GM23338 (cell line): ENCODE measurements at regions not wholly inside any gene's neighbourhood (a gene's known extent, or its start where the extent isn't known, plus 50 kb on each side); places are given as distances from the start of the nearest gene placed in this dataset.

Source experiments
- ATAC-seq: fragments of 200-7000 bp; cut with Tn5 transposase; 3 replicates; pipeline ENCODE4 v1.9.1; 2020
- DNase-seq: peaks from one replicate; pipeline ENCODE4 v3.0.0-alpha.2; 2015; ENCODE audit warnings: low spot score
- H2AFZ ChIP-seq: fragments of 200-600 bp; sonication (generic); 2 replicates; pipeline ENCODE4 v1.8.0; 2016; ENCODE audit warnings: antibody characterized with exemption, mild to moderate bottlenecking, moderate library complexity
- H3F3A ChIP-seq: fragments of 200-600 bp; sonication (generic); replicated peaks from 2 replicates; pipeline ENCODE4 v1.8.0; 2017; ENCODE audit warnings: antibody characterized with exemption, mixed run types, low read depth
- H3K27ac ChIP-seq: fragments of 200-600 bp; sonication (generic); 2 replicates; pipeline ENCODE4 v1.6.1; 2016; ENCODE audit warnings: low read depth
- H3K27me3 ChIP-seq: fragments of 200-600 bp; sonication (generic); 2 replicates; pipeline ENCODE4 v1.8.0; 2016; ENCODE audit warnings: mild to moderate bottlenecking, mixed run types, moderate library complexity; ENCODE audit not compliant: insufficient read depth
- H3K36me3 ChIP-seq: fragments of 200-600 bp; sonication (generic); 2 replicates; pipeline ENCODE4 v1.8.0; 2016; ENCODE audit warnings: mild to moderate bottlenecking; ENCODE audit not compliant: insufficient read depth
- H3K4me1 ChIP-seq: fragments of 200-600 bp; sonication (generic); 2 replicates; pipeline ENCODE4 v1.8.0; 2016; ENCODE audit warnings: mild to moderate bottlenecking, moderate library complexity; ENCODE audit not compliant: insufficient read depth
- H3K4me2 ChIP-seq: fragments of 200-600 bp; sonication (generic); 2 replicates; pipeline ENCODE4 v1.7.1; 2017; ENCODE audit warnings: mixed run types
- H3K4me3 ChIP-seq: fragments of 200-600 bp; sonication (generic); 2 replicates; pipeline ENCODE4 v1.6.1; 2016; ENCODE audit warnings: mixed run types
- H3K79me2 ChIP-seq: fragments of 200-600 bp; sonication (generic); replicated peaks from 2 replicates; pipeline ENCODE4 v1.8.0; 2017; ENCODE audit warnings: mild to moderate bottlenecking; ENCODE audit not compliant: insufficient read depth
- H3K9me2 ChIP-seq: fragments of 200-600 bp; sonication (generic); 2 replicates; pipeline ENCODE4 v1.8.0; 2017; ENCODE audit not compliant: insufficient read depth
- H4K20me1 ChIP-seq: fragments of 200-600 bp; sonication (generic); replicated peaks from 2 replicates; pipeline ENCODE4 v1.8.0; 2017; ENCODE audit warnings: mild to moderate bottlenecking; ENCODE audit not compliant: insufficient read depth
- H3K27ac Mint-ChIP-seq: 2 replicates; pipeline ENCODE4 v1.8.0; 2020; ENCODE audit warnings: inconsistent platforms, mild to moderate bottlenecking, moderate library complexity, mixed read lengths
- H3K27me3 Mint-ChIP-seq: 3 replicates; pipeline ENCODE4 v1.8.0; 2022; ENCODE audit warnings: low read depth, mild to moderate bottlenecking, moderate library complexity, mixed read lengths, inconsistent platforms; ENCODE audit not compliant: insufficient read depth, poor library complexity
- H3K36me3 Mint-ChIP-seq: 3 replicates; pipeline ENCODE4 v1.8.0; 2021; ENCODE audit warnings: low read depth, mild to moderate bottlenecking, inconsistent platforms, moderate library complexity, mixed read lengths
- H3K4me1 Mint-ChIP-seq: 3 replicates; pipeline ENCODE4 v1.8.0; 2020; ENCODE audit warnings: mild to moderate bottlenecking, inconsistent platforms, mixed read lengths
- H3K4me3 Mint-ChIP-seq: 3 replicates; pipeline ENCODE4 v1.8.0; 2021; ENCODE audit warnings: moderate library complexity, mild to moderate bottlenecking, inconsistent platforms, mixed read lengths
- H3K9me3 Mint-ChIP-seq: 3 replicates; pipeline ENCODE4 v1.8.0; 2020; ENCODE audit warnings: moderate library complexity, mild to moderate bottlenecking, inconsistent platforms, mixed read lengths
- CREB1 ChIP-seq: fragments of 250-450 bp; sonication (Bioruptor Pico); IDR thresholded peaks from 2 replicates; pipeline ENCODE4 v1.5.0; 2020; ENCODE audit warnings: low read depth, mild to moderate bottlenecking, moderate library complexity
- EZH2 ChIP-seq: fragments of 200-600 bp; sonication (generic); IDR thresholded peaks from one replicate; pipeline ENCODE4 v1.8.0; 2017; ENCODE audit warnings: antibody characterized with exemption, mild to moderate bottlenecking, low read depth; ENCODE audit not compliant: unreplicated experiment
- EZH2phosphoT487 ChIP-seq: fragments of 200-600 bp; sonication (generic); IDR thresholded peaks from one replicate; pipeline ENCODE4 v1.8.1; 2018; ENCODE audit warnings: antibody characterized with exemption; ENCODE audit not compliant: unreplicated experiment
- JUNB ChIP-seq: IDR thresholded peaks from one replicate; pipeline ENCODE4 v1.6.1; 2016; ENCODE audit warnings: antibody characterized with exemption; ENCODE audit not compliant: unreplicated experiment
- NANOG ChIP-seq: IDR thresholded peaks from 2 replicates; pipeline ENCODE4 v1.6.1; 2016; ENCODE audit warnings: antibody characterized with exemption, borderline replicate concordance
- POLR2AphosphoS5 ChIP-seq: IDR thresholded peaks from 2 replicates; pipeline ENCODE4 v1.6.1; 2016; ENCODE audit warnings: antibody characterized with exemption, low read depth
- STAT1 ChIP-seq: IDR thresholded peaks from one replicate; pipeline ENCODE4 v1.6.1; 2016; ENCODE audit warnings: antibody characterized with exemption; ENCODE audit not compliant: unreplicated experiment
- ZNF114 ChIP-seq: fragments of 250-450 bp; sonication (Bioruptor Pico); IDR thresholded peaks from 2 replicates; pipeline ENCODE4 v1.5.0; 2020; ENCODE audit warnings: mild to moderate bottlenecking, moderate library complexity
- ZNF331 ChIP-seq: fragments of 250-450 bp; sonication (Bioruptor Pico); IDR thresholded peaks from 2 replicates; pipeline ENCODE4 v1.5.0; 2020; ENCODE audit warnings: low read depth, mild to moderate bottlenecking, moderate library complexity
- TF ChIP-seq, protein P1 (sequence below): IDR thresholded peaks from one replicate; pipeline ENCODE4 v1.6.1; 2018; ENCODE audit warnings: antibody characterized with exemption; ENCODE audit not compliant: unreplicated experiment
- TF ChIP-seq, protein P2 (sequence below): fragments of 250-450 bp; sonication (Bioruptor Pico); IDR thresholded peaks from 2 replicates; pipeline ENCODE4 v1.5.0; 2020; ENCODE audit warnings: mild to moderate bottlenecking, moderate library complexity
- TF ChIP-seq, protein P3 (sequence below), 2 experiments: fragments of 200-600 bp in 1 of 2; sonication (generic) in 1 of 2; conservative IDR thresholded peaks; 2 replicates each; pipeline versions ENCODE4 v1.5.1 to v1.6.1; 2016 to 2017; ENCODE audit warnings: antibody characterized with exemption in 2 of 2, low read depth in 2 of 2, mild to moderate bottlenecking in 2 of 2, moderate library complexity in 1 of 2
- TF ChIP-seq, protein P4 (sequence below): IDR thresholded peaks from 2 replicates; pipeline ENCODE4 v1.6.1; 2016; ENCODE audit warnings: antibody characterized with exemption

DNA sequence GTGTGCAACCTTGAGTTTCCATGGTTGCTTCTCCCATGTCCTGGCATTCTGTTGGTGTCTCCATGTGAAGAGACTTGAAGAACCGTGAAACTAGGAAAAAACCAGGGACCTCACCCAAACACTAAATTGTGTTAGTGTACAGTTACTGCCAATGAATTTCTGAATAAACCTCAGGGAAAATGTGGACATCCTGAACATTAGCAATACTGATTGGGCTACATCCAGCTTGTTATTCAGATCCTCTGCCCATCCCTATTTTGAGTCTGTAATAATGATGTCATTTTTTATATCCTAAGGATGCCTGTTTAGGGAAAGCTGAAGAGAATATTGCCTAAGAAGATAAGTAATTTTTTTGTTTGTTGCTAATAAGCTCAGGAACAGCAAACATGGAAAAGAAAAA, 262.7 kb downstream of the TMA16 start:
- H3F3A ChIP-seq, result no peaks in the 10 kb centered on the region
- H2AFZ ChIP-seq, result no peak overlapping the region
- no peaks in the 10 kb centered on the region for H3K4me1 ChIP-seq
- Mint-ChIP-seq H3K27ac (no peak overlapping the region), H3K36me3 (no peaks in the 10 kb centered on the region), H3K4me1 (no peaks in the 10 kb centered on the region), H3K27me3 (no peaks in the 10 kb centered on the region), H3K4me3 (no peak overlapping the region), H3K9me3 (no peaks in the 10 kb centered on the region)
- DNase-seq (no peak), ATAC-seq (no peak)
- no peaks in the 10 kb centered on the region for H4K20me1 ChIP-seq
- no peak overlapping the region for H3K4me3 ChIP-seq
- TF ChIP-seq JUNB (no peak), EZH2phosphoT487 (no peak), ZNF331 (no peak), NANOG (no peak), CREB1 (CRISPR knock-in tag) (no peak), ZNF114 (CRISPR knock-in tag) (no peak), EZH2 (no peak), POLR2AphosphoS5 (no peak), STAT1 (no peak)
- TF ChIP-seq, protein P1, sequence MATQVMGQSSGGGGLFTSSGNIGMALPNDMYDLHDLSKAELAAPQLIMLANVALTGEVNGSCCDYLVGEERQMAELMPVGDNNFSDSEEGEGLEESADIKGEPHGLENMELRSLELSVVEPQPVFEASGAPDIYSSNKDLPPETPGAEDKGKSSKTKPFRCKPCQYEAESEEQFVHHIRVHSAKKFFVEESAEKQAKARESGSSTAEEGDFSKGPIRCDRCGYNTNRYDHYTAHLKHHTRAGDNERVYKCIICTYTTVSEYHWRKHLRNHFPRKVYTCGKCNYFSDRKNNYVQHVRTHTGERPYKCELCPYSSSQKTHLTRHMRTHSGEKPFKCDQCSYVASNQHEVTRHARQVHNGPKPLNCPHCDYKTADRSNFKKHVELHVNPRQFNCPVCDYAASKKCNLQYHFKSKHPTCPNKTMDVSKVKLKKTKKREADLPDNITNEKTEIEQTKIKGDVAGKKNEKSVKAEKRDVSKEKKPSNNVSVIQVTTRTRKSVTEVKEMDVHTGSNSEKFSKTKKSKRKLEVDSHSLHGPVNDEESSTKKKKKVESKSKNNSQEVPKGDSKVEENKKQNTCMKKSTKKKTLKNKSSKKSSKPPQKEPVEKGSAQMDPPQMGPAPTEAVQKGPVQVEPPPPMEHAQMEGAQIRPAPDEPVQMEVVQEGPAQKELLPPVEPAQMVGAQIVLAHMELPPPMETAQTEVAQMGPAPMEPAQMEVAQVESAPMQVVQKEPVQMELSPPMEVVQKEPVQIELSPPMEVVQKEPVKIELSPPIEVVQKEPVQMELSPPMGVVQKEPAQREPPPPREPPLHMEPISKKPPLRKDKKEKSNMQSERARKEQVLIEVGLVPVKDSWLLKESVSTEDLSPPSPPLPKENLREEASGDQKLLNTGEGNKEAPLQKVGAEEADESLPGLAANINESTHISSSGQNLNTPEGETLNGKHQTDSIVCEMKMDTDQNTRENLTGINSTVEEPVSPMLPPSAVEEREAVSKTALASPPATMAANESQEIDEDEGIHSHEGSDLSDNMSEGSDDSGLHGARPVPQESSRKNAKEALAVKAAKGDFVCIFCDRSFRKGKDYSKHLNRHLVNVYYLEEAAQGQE, result no peak
- TF ChIP-seq, protein P2, sequence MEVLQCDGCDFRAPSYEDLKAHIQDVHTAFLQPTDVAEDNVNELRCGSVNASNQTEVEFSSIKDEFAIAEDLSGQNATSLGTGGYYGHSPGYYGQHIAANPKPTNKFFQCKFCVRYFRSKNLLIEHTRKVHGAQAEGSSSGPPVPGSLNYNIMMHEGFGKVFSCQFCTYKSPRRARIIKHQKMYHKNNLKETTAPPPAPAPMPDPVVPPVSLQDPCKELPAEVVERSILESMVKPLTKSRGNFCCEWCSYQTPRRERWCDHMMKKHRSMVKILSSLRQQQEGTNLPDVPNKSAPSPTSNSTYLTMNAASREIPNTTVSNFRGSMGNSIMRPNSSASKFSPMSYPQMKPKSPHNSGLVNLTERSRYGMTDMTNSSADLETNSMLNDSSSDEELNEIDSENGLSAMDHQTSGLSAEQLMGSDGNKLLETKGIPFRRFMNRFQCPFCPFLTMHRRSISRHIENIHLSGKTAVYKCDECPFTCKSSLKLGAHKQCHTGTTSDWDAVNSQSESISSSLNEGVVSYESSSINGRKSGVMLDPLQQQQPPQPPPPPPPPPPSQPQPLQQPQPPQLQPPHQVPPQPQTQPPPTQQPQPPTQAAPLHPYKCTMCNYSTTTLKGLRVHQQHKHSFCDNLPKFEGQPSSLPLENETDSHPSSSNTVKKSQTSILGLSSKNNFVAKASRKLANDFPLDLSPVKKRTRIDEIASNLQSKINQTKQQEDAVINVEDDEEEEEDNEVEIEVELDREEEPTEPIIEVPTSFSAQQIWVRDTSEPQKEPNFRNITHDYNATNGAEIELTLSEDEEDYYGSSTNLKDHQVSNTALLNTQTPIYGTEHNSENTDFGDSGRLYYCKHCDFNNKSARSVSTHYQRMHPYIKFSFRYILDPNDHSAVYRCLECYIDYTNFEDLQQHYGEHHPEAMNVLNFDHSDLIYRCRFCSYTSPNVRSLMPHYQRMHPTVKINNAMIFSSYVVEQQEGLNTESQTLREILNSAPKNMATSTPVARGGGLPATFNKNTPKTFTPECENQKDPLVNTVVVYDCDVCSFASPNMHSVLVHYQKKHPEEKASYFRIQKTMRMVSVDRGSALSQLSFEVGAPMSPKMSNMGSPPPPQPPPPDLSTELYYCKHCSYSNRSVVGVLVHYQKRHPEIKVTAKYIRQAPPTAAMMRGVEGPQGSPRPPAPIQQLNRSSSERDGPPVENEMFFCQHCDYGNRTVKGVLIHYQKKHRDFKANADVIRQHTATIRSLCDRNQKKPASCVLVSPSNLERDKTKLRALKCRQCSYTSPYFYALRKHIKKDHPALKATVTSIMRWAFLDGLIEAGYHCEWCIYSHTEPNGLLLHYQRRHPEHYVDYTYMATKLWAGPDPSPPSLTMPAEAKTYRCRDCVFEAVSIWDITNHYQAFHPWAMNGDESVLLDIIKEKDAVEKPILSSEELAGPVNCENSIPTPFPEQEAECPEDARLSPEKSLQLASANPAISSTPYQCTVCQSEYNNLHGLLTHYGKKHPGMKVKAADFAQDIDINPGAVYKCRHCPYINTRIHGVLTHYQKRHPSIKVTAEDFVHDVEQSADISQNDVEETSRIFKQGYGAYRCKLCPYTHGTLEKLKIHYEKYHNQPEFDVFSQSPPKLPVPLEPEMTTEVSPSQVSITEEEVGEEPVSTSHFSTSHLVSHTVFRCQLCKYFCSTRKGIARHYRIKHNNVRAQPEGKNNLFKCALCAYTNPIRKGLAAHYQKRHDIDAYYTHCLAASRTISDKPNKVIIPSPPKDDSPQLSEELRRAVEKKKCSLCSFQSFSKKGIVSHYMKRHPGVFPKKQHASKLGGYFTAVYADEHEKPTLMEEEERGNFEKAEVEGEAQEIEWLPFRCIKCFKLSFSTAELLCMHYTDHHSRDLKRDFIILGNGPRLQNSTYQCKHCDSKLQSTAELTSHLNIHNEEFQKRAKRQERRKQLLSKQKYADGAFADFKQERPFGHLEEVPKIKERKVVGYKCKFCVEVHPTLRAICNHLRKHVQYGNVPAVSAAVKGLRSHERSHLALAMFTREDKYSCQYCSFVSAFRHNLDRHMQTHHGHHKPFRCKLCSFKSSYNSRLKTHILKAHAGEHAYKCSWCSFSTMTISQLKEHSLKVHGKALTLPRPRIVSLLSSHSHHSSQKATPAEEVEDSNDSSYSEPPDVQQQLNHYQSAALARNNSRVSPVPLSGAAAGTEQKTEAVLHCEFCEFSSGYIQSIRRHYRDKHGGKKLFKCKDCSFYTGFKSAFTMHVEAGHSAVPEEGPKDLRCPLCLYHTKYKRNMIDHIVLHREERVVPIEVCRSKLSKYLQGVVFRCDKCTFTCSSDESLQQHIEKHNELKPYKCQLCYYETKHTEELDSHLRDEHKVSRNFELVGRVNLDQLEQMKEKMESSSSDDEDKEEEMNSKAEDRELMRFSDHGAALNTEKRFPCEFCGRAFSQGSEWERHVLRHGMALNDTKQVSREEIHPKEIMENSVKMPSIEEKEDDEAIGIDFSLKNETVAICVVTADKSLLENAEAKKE, result no peak
- TF ChIP-seq, protein P3, sequence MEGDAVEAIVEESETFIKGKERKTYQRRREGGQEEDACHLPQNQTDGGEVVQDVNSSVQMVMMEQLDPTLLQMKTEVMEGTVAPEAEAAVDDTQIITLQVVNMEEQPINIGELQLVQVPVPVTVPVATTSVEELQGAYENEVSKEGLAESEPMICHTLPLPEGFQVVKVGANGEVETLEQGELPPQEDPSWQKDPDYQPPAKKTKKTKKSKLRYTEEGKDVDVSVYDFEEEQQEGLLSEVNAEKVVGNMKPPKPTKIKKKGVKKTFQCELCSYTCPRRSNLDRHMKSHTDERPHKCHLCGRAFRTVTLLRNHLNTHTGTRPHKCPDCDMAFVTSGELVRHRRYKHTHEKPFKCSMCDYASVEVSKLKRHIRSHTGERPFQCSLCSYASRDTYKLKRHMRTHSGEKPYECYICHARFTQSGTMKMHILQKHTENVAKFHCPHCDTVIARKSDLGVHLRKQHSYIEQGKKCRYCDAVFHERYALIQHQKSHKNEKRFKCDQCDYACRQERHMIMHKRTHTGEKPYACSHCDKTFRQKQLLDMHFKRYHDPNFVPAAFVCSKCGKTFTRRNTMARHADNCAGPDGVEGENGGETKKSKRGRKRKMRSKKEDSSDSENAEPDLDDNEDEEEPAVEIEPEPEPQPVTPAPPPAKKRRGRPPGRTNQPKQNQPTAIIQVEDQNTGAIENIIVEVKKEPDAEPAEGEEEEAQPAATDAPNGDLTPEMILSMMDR (conservative IDR thresholded peaks at IDR 0.05; ENCODE audit: low read depth in 2 of 2), result no peak
- TF ChIP-seq, protein P4, sequence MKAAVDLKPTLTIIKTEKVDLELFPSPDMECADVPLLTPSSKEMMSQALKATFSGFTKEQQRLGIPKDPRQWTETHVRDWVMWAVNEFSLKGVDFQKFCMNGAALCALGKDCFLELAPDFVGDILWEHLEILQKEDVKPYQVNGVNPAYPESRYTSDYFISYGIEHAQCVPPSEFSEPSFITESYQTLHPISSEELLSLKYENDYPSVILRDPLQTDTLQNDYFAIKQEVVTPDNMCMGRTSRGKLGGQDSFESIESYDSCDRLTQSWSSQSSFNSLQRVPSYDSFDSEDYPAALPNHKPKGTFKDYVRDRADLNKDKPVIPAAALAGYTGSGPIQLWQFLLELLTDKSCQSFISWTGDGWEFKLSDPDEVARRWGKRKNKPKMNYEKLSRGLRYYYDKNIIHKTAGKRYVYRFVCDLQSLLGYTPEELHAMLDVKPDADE, result no peak
- H3K4me2 ChIP-seq, result no peak overlapping the region
- H3K79me2 ChIP-seq, result no peaks in the 10 kb centered on the region
- H3K36me3 ChIP-seq, result no peaks in the 10 kb centered on the region
- H3K9me2 ChIP-seq, result no peaks in the 10 kb centered on the region
- no peak overlapping the region for H3K27ac ChIP-seq
- no peaks in the 10 kb centered on the region for H3K27me3 ChIP-seq
